Skin epidermis (tissue), 12 donors: ENCODE measurements at regions not wholly inside any gene's neighbourhood (a gene's known extent, or its start where the extent isn't known, plus 50 kb on each side); places are given as distances from the start of the nearest gene placed in this dataset.
"Not testable (repeated sequence)": the region's sequence is repeated elsewhere in the genome, so short reads cannot be mapped to it uniquely, and the experiment has no call there.

Source experiments
- H3K27ac ChIP-seq, 21 experiments: fragments of 200-600 bp; sonication (generic) in 11 of 21; one replicate each; pipeline ENCODE4 v1.5.0; 2020; ENCODE audit warnings: mild to moderate bottlenecking in 3 of 21, inconsistent platforms in 2 of 21, moderate library complexity in 2 of 21
- H3K4me3 ChIP-seq, 7 experiments: fragments of 200-600 bp; sonication (generic) in 2 of 7; one replicate each; pipeline ENCODE4 v1.5.0; 2020; ENCODE audit warnings: inconsistent platforms in 2 of 7, mild to moderate bottlenecking in 2 of 7, moderate library complexity in 1 of 7

GRCh38 chr5:135279328-135279727 lies 119.7 kb downstream of the MACROH2A1 start:
- no peak overlapping the region for H3K27ac ChIP-seq
- H3K4me3 ChIP-seq: no peak overlapping the region

- no peak overlapping the region for H3K27ac ChIP-seq
- H3K4me3 ChIP-seq: no peak overlapping the region
Measured at GRCh38 chr5:135276151-135276550, 122.9 kb downstream of the MACROH2A1 start.

- no peak overlapping the region for H3K4me3 ChIP-seq
- no peak overlapping the region for H3K27ac ChIP-seq
Measured at GRCh38 chr5:135273212-135273611, 125.8 kb downstream of the MACROH2A1 start.

GRCh38 chr5:135272311-135272805 lies 126.7 kb downstream of the MACROH2A1 start:
- no peak overlapping the region for H3K4me3 ChIP-seq
- H3K27ac ChIP-seq: no peak overlapping the region

GRCh38 chr5:135271533-135272310 lies 127.3 kb downstream of the MACROH2A1 start:
- Histone ChIP-seq H3K27ac (no peak overlapping the region), H3K4me3 (no peak overlapping the region)

GRCh38 chr5:135269931-135270421 lies 129.1 kb downstream of the MACROH2A1 start:
- Histone ChIP-seq H3K27ac (peak overlapping the region in 10 of 21 experiments; percentile 1 to 78 (median 54)), H3K4me3 (no peak overlapping the region)

- no peak overlapping the region for H3K4me3 ChIP-seq
- H3K27ac ChIP-seq: peak overlapping the region in 11 of 21 experiments; percentile 1 to 78 (median 29)
Measured at GRCh38 chr5:135269199-135269598, 129.8 kb downstream of the MACROH2A1 start.

GRCh38 chr5:135266975-135267374 lies 132.1 kb downstream of the MACROH2A1 start:
- Histone ChIP-seq H3K27ac (no peak overlapping the region), H3K4me3 (no peak overlapping the region)

- H3K27ac ChIP-seq: no peak overlapping the region
- no peak overlapping the region for H3K4me3 ChIP-seq
Measured at GRCh38 chr5:135266303-135266635, 132.8 kb downstream of the MACROH2A1 start.

- Histone ChIP-seq H3K27ac (no peak overlapping the region), H3K4me3 (no peak overlapping the region)
Measured at GRCh38 chr5:135265497-135266302, 133.3 kb downstream of the MACROH2A1 start.

- H3K4me3 ChIP-seq: no peak overlapping the region
- no peak overlapping the region for H3K27ac ChIP-seq
Measured at GRCh38 chr5:135264451-135265440, 134.3 kb downstream of the MACROH2A1 start.

- no peak overlapping the region for H3K27ac ChIP-seq
Measured at GRCh38 chr5:135263022-135263668, 135.9 kb downstream of the MACROH2A1 start.

GRCh38 chr5:135262364-135262763 lies 136.7 kb downstream of the MACROH2A1 start:
- Histone ChIP-seq H3K4me3 (no peak overlapping the region), H3K27ac (no peak overlapping the region)

More at GRCh38 chr5:135263022-135263668, 135.9 kb downstream of the MACROH2A1 start:
- H3K4me3 ChIP-seq: no peak overlapping the region

GRCh38 chr5:135260108-135260507 lies 138.9 kb downstream of the MACROH2A1 start:
- not testable (repeated sequence) for H3K4me3 ChIP-seq, H3K27ac ChIP-seq

- no peak overlapping the region for H3K4me3 ChIP-seq
- no peak overlapping the region for H3K27ac ChIP-seq
Measured at GRCh38 chr5:135255461-135256178, 143.4 kb downstream of the MACROH2A1 start.

- H3K4me3 ChIP-seq: no peak overlapping the region
- H3K27ac ChIP-seq: no peak overlapping the region
Measured at GRCh38 chr5:135254183-135254582, 144.8 kb downstream of the MACROH2A1 start.

- no peak overlapping the region for H3K4me3 ChIP-seq
- H3K27ac ChIP-seq: no peak overlapping the region
Measured at GRCh38 chr5:135253601-135254178, 145.3 kb downstream of the MACROH2A1 start.

GRCh38 chr5:135251093-135251492 lies 147.9 kb downstream of the MACROH2A1 start:
- no peak overlapping the region for H3K27ac ChIP-seq

More at GRCh38 chr5:135251093-135251492, 147.9 kb downstream of the MACROH2A1 start:
- no peak overlapping the region for H3K4me3 ChIP-seq
